GM19467 (cell line): ENCODE measurements at regions not wholly inside any gene's neighbourhood (a gene's known extent, or its start where the extent isn't known, plus 50 kb on each side); places are given as distances from the start of the nearest gene placed in this dataset.
"Not testable (repeated sequence)": the region's sequence is repeated elsewhere in the genome, so short reads cannot be mapped to it uniquely, and the experiment has no call there.

Experiments used
- ATAC-seq: cut with Tn5 transposase; IDR thresholded peaks from one replicate; pipeline ENCODE4 v1.9.1; 2021; ENCODE audit warnings: mild to moderate bottlenecking, moderate library complexity; ENCODE audit not compliant: unreplicated experiment

GRCh38 chr11:26839911-26840698 is 118.2 kb upstream of the SLC5A12 start:
- no peak for ATAC-seq

- no peak for ATAC-seq
Measured at GRCh38 chr11:26841818-26842473, 120.1 kb upstream of the SLC5A12 start.

- no peak for ATAC-seq
Measured at GRCh38 chr11:26842478-26843282, 120.8 kb upstream of the SLC5A12 start.

- ATAC-seq = no peak
Measured at GRCh38 chr11:26843539-26843938, 121.7 kb upstream of the SLC5A12 start.

- ATAC-seq = no peak
Measured at GRCh38 chr11:26844963-26845362, 123.1 kb upstream of the SLC5A12 start.

GRCh38 chr11:26846227-26846626 is 124.4 kb upstream of the SLC5A12 start:
- no peak for ATAC-seq

GRCh38 chr11:26847459-26847858 is 125.6 kb upstream of the SLC5A12 start:
- ATAC-seq = no peak

GRCh38 chr11:26847977-26848376 is 126.1 kb upstream of the SLC5A12 start:
- ATAC-seq = no peak

GRCh38 chr11:26849036-26849435 is 127.2 kb upstream of the SLC5A12 start:
- no peak for ATAC-seq

GRCh38 chr11:26851291-26851690 is 129.4 kb upstream of the SLC5A12 start:
- no peak for ATAC-seq

GRCh38 chr11:26851696-26852095 is 129.8 kb upstream of the SLC5A12 start:
- no peak for ATAC-seq

GRCh38 chr11:26858098-26858497 is 135.8 kb upstream of the FIBIN start:
- no peak for ATAC-seq

GRCh38 chr11:26859416-26859815 is 134.5 kb upstream of the FIBIN start:
- ATAC-seq = no peak

- no peak for ATAC-seq
Measured at GRCh38 chr11:26860091-26860780, 133.7 kb upstream of the FIBIN start.

- ATAC-seq = no peak
Measured at GRCh38 chr11:26860895-26861294, 133.0 kb upstream of the FIBIN start.

- ATAC-seq = no peak
Measured at GRCh38 chr11:26862801-26863200, 131.1 kb upstream of the FIBIN start.

- ATAC-seq = no peak
Measured at GRCh38 chr11:26865703-26866102, 128.2 kb upstream of the FIBIN start.

GRCh38 chr11:26867286-26867685 is 126.6 kb upstream of the FIBIN start:
- ATAC-seq = no peak

- ATAC-seq = no peak
Measured at GRCh38 chr11:26878959-26879581, 114.8 kb upstream of the FIBIN start.

- ATAC-seq = not testable (repeated sequence)
Measured at GRCh38 chr11:26882363-26882880, 111.5 kb upstream of the FIBIN start.
